ENCODE measurements at regions not wholly inside any gene's neighbourhood (a gene's known extent, or its start where the extent isn't known, plus 50 kb on each side); places are given as distances from the start of the nearest gene placed in this dataset.

DNA sequence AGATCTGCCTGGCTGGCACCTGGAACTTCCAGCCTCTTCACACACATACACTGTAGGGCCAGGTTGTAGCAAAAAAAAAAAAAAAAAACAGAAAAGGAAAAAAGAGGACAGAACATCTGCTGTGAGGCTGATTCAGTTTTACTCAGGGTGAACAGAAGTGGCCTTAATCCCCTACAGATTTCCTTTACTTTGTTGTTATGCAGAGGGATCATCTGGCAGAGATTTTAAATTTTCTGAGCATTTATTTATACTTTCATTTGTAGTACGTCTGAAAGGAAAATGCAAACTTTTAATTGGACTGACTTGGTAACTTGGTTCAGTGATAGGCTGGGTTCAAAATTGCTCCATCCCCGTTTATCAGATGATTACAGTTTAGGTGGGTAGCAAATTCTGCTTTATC is 50.8 kb upstream of the PRICKLE1 start:
- TF ChIP-seq POLR2A (IDR thresholded peaks at IDR 0.05) (no peak), POLR2AphosphoS5 (IDR thresholded peaks at IDR 0.05) (no peak)
- TF ChIP-seq, protein P1, sequence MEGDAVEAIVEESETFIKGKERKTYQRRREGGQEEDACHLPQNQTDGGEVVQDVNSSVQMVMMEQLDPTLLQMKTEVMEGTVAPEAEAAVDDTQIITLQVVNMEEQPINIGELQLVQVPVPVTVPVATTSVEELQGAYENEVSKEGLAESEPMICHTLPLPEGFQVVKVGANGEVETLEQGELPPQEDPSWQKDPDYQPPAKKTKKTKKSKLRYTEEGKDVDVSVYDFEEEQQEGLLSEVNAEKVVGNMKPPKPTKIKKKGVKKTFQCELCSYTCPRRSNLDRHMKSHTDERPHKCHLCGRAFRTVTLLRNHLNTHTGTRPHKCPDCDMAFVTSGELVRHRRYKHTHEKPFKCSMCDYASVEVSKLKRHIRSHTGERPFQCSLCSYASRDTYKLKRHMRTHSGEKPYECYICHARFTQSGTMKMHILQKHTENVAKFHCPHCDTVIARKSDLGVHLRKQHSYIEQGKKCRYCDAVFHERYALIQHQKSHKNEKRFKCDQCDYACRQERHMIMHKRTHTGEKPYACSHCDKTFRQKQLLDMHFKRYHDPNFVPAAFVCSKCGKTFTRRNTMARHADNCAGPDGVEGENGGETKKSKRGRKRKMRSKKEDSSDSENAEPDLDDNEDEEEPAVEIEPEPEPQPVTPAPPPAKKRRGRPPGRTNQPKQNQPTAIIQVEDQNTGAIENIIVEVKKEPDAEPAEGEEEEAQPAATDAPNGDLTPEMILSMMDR (IDR thresholded peaks at IDR 0.05): no peak
- Histone ChIP-seq H3K9me3 (no peaks in the 10 kb centered on the region), H3K27me3 (replicated peaks; ENCODE audit: insufficient read depth) (no peaks in the 10 kb centered on the region), H3K4me3 (no peak overlapping the region), H3K27ac (no peak overlapping the region), H3K36me3 (no peaks in the 10 kb centered on the region), H3K4me1 (replicated peaks) (no peaks in the 10 kb centered on the region)
- no peak for DNase-seq (ENCODE audit: low spot score)
- WGBS: 89% methylated on average over 2 of the region's 2 CpGs
- intact Hi-C loops (cut with DNase I): no loop called here

DNA sequence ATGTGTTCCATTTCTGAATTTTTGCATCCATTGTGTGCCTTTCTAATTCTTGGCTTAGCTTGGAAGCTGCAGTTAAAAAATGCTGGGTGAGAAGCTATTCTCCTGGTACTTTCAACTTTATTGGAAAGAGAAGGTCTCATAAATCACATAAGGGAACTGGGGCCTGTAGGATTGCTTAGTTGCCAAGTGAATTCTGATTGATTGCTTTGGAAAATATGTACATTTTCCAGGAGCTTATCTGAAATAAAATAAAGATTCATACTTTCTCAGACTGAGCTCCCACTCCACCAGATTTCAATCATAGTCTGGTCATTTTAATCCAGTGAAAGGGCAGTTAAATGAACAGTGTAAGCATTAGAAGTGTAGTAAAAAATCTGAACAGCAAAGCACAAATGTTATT is 50.0 kb upstream of the PRICKLE1 start:
- Histone ChIP-seq H3K36me3 (no peaks in the 10 kb centered on the region), H3K4me1 (replicated peaks) (no peaks in the 10 kb centered on the region), H3K27ac (no peak overlapping the region), H3K27me3 (replicated peaks; ENCODE audit: insufficient read depth) (no peaks in the 10 kb centered on the region), H3K4me3 (no peak overlapping the region), H3K9me3 (no peaks in the 10 kb centered on the region)
- DNase-seq (ENCODE audit: low spot score): no peak
- intact Hi-C loops (cut with DNase I): no loop called here
- no peak for TF ChIP-seq POLR2A (IDR thresholded peaks at IDR 0.05)
- TF ChIP-seq POLR2AphosphoS5 (IDR thresholded peaks at IDR 0.05): no peak
- TF ChIP-seq, protein P1 (IDR thresholded peaks at IDR 0.05): no peak

Small RNAs in the stretch of these regions (small RNA-seq; reads per million reads assigned to genes)
- 0 reads per million in 2 donors for gene MRPS36P5
- gene RPS27P21: 0 reads per million in 2 donors

Data from prostate gland (tissue), 2 donors.